GM12875 (cell line): ENCODE measurements at regions not wholly inside any gene's neighbourhood (a gene's known extent, or its start where the extent isn't known, plus 50 kb on each side); places are given as distances from the start of the nearest gene placed in this dataset.
"Not testable (repeated sequence)": the region's sequence is repeated elsewhere in the genome, so short reads cannot be mapped to it uniquely, and the experiment has no call there.

Source experiments
- H3K4me3 ChIP-seq: one replicate; pipeline ENCODE4 v1.5.1; 2011; ENCODE audit warnings: low read depth, low read length, control low read depth
- CTCF ChIP-seq: IDR thresholded peaks from 2 replicates; pipeline ENCODE4 v1.5.1; 2011; ENCODE audit warnings: low read depth, mild to moderate bottlenecking, control low read depth, inconsistent platforms, low read length, moderate library complexity, borderline replicate concordance; ENCODE audit not compliant: insufficient read depth

- no peak overlapping the region for H3K4me3 ChIP-seq
- TF ChIP-seq CTCF: no peak
Observed at GRCh38 chr3:25911525-25912295, 121.8 kb downstream of the OXSM start.

GRCh38 chr3:25913179-25913578 lies 123.3 kb downstream of the OXSM start:
- TF ChIP-seq CTCF: no peak
- H3K4me3 ChIP-seq: no peak overlapping the region

- no peak for TF ChIP-seq CTCF
- no peak overlapping the region for H3K4me3 ChIP-seq
Observed at GRCh38 chr3:25915673-25916072, 125.8 kb downstream of the OXSM start.

- TF ChIP-seq CTCF: no peak
- no peak overlapping the region for H3K4me3 ChIP-seq
Observed at GRCh38 chr3:25916321-25916720, 126.4 kb downstream of the OXSM start.

GRCh38 chr3:25931967-25932366 lies 142.1 kb downstream of the OXSM start:
- not testable (repeated sequence) for H3K4me3 ChIP-seq

GRCh38 chr3:25938566-25939325 lies 148.9 kb downstream of the OXSM start:
- H3K4me3 ChIP-seq: no peak overlapping the region
- TF ChIP-seq CTCF: no peak

GRCh38 chr3:25940935-25941334 lies 151.0 kb downstream of the OXSM start:
- no peak for TF ChIP-seq CTCF
- H3K4me3 ChIP-seq: no peak overlapping the region
